A549 (cell line): ENCODE measurements at regions not wholly inside any gene's neighbourhood (a gene's known extent, or its start where the extent isn't known, plus 50 kb on each side); places are given as distances from the start of the nearest gene placed in this dataset.

Source experiments
- BHLHE40 ChIP-seq: IDR thresholded peaks from 2 replicates; pipeline ENCODE4 v1.6.1; 2012; ENCODE audit warnings: low read depth, low read length, inconsistent platforms
- EHF ChIP-seq: fragments of 250-450 bp; sonication (Bioruptor Pico); IDR thresholded peaks from 2 replicates; pipeline ENCODE4 v1.5.0; 2020; ENCODE audit warnings: mild to moderate bottlenecking
- EP300 ChIP-seq, 2 experiments: fragments of >200 bp; sonication (Bioruptor Twin); formaldehyde crosslinking; IDR thresholded peaks; 2 replicates in 1 of 2; 3 replicates in 1 of 2; pipeline ENCODE4 v1.6.1; 2016 to 2017
- FOSB ChIP-seq: fragments of 250-450 bp; sonication (Bioruptor Pico); IDR thresholded peaks from 2 replicates; pipeline ENCODE4 v1.5.0; 2020; ENCODE audit warnings: mild to moderate bottlenecking, moderate library complexity
- TF ChIP-seq, protein P1 (sequence below): fragments of >200 bp; sonication (Bioruptor Twin); formaldehyde crosslinking; IDR thresholded peaks from 3 replicates; pipeline ENCODE4 v1.5.1; 2016
- TF ChIP-seq, protein P2 (sequence below): IDR thresholded peaks from 2 replicates; pipeline ENCODE4 v1.6.1; 2012; ENCODE audit warnings: low read depth, borderline replicate concordance
- TF ChIP-seq, protein P3 (sequence below): fragments of 200-600 bp; sonication (generic); IDR thresholded peaks from 2 replicates; pipeline ENCODE4 v1.6.1; 2016; ENCODE audit warnings: antibody characterized with exemption, mild to moderate bottlenecking, moderate library complexity

DNA sequence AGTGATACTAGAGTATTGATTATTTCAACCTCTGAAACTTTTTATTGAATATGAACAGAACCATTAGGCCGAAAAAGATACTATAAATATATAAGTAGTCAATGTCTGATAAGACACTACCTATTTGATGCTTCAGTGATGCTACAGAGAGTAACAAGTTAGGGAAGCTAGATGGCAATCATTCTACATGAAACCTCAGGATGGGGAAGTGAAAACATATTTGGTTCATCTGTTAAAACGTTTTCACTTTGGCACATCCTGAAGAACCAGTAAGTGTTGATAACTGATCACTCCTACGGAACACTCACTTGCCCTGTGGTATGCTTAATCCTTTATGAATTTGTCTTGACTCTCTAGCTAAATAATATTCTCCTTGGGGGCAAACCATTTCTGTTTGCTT is 1064.9 kb downstream of the NXPH1 start:
- TF ChIP-seq, protein P1, sequence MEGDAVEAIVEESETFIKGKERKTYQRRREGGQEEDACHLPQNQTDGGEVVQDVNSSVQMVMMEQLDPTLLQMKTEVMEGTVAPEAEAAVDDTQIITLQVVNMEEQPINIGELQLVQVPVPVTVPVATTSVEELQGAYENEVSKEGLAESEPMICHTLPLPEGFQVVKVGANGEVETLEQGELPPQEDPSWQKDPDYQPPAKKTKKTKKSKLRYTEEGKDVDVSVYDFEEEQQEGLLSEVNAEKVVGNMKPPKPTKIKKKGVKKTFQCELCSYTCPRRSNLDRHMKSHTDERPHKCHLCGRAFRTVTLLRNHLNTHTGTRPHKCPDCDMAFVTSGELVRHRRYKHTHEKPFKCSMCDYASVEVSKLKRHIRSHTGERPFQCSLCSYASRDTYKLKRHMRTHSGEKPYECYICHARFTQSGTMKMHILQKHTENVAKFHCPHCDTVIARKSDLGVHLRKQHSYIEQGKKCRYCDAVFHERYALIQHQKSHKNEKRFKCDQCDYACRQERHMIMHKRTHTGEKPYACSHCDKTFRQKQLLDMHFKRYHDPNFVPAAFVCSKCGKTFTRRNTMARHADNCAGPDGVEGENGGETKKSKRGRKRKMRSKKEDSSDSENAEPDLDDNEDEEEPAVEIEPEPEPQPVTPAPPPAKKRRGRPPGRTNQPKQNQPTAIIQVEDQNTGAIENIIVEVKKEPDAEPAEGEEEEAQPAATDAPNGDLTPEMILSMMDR, result no peak
- TF ChIP-seq BHLHE40, result no peak
- TF ChIP-seq EP300 (IDR thresholded peaks at IDR 0.05), result no peak
- no peak for TF ChIP-seq FOSB (CRISPR knock-in tag)
- TF ChIP-seq, protein P2, sequence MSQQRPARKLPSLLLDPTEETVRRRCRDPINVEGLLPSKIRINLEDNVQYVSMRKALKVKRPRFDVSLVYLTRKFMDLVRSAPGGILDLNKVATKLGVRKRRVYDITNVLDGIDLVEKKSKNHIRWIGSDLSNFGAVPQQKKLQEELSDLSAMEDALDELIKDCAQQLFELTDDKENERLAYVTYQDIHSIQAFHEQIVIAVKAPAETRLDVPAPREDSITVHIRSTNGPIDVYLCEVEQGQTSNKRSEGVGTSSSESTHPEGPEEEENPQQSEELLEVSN, result no peak
- TF ChIP-seq EHF, result no peak
- TF ChIP-seq, protein P3, sequence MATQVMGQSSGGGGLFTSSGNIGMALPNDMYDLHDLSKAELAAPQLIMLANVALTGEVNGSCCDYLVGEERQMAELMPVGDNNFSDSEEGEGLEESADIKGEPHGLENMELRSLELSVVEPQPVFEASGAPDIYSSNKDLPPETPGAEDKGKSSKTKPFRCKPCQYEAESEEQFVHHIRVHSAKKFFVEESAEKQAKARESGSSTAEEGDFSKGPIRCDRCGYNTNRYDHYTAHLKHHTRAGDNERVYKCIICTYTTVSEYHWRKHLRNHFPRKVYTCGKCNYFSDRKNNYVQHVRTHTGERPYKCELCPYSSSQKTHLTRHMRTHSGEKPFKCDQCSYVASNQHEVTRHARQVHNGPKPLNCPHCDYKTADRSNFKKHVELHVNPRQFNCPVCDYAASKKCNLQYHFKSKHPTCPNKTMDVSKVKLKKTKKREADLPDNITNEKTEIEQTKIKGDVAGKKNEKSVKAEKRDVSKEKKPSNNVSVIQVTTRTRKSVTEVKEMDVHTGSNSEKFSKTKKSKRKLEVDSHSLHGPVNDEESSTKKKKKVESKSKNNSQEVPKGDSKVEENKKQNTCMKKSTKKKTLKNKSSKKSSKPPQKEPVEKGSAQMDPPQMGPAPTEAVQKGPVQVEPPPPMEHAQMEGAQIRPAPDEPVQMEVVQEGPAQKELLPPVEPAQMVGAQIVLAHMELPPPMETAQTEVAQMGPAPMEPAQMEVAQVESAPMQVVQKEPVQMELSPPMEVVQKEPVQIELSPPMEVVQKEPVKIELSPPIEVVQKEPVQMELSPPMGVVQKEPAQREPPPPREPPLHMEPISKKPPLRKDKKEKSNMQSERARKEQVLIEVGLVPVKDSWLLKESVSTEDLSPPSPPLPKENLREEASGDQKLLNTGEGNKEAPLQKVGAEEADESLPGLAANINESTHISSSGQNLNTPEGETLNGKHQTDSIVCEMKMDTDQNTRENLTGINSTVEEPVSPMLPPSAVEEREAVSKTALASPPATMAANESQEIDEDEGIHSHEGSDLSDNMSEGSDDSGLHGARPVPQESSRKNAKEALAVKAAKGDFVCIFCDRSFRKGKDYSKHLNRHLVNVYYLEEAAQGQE, result no peak
